ENCODE measurements at regions not wholly inside any gene's neighbourhood (a gene's known extent, or its start where the extent isn't known, plus 50 kb on each side); places are given as distances from the start of the nearest gene placed in this dataset.

DNA sequence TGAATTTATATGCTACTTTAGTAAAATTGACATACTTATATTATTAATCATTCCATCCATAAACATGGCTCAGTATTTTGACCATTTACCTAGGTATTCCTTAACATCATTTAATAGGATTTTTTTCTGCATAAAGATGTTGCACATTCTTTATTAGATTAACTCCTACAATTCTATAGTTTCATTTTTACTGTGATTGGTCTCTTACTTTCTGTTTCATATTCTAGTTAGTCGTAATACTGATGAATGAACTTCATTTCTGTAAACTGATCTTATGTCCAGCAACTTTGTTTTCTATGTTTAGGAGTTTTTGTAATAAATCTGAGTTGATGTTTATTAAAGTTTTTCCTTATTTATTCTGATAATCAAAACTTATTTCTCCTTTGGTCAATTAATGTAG lies 278.2 kb upstream of the CXXC4 start:
- POLR2A ChIA-PET: no interaction called here
- 43% methylated on average over 1 of the region's 1 CpG for WGBS (ENCODE audit: missing lambda C conversion rate)
- FAIRE-seq (no peak), DNase-seq (ENCODE audit: low read depth in 1 of 2, low spot score in 1 of 2) (no peak), ATAC-seq (no peak)
- H3K27ac ChIP-seq: no peak overlapping the region
- H3K4me3 ChIP-seq: no peak overlapping the region
- no peaks in the 10 kb centered on the region for H3K4me1 ChIP-seq
- no peak overlapping the region for H3K4me2 ChIP-seq
- CTCF ChIA-PET: no interaction called here
- no peaks in the 10 kb centered on the region for H3K9me3 ChIP-seq
- TF ChIP-seq, protein P1, sequence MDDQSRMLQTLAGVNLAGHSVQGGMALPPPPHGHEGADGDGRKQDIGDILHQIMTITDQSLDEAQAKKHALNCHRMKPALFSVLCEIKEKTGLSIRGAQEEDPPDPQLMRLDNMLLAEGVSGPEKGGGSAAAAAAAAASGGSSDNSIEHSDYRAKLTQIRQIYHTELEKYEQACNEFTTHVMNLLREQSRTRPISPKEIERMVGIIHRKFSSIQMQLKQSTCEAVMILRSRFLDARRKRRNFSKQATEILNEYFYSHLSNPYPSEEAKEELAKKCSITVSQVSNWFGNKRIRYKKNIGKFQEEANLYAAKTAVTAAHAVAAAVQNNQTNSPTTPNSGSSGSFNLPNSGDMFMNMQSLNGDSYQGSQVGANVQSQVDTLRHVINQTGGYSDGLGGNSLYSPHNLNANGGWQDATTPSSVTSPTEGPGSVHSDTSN (IDR thresholded peaks at IDR 0.05): no peak
- no peak for TF ChIP-seq EP300 (IDR thresholded peaks at IDR 0.05)
- TF ChIP-seq ZSCAN20 (CRISPR knock-in tag; IDR thresholded peaks at IDR 0.05): no peak
- TF ChIP-seq MYC (IDR thresholded peaks at IDR 0.05; ENCODE audit: borderline replicate concordance, low read length): no peak
- TF ChIP-seq MAZ (IDR thresholded peaks at IDR 0.05; ENCODE audit: borderline replicate concordance, low read depth, low read length): no peak
- no peak for TF ChIP-seq CEBPB (IDR thresholded peaks at IDR 0.05)
- TF ChIP-seq, protein P2, sequence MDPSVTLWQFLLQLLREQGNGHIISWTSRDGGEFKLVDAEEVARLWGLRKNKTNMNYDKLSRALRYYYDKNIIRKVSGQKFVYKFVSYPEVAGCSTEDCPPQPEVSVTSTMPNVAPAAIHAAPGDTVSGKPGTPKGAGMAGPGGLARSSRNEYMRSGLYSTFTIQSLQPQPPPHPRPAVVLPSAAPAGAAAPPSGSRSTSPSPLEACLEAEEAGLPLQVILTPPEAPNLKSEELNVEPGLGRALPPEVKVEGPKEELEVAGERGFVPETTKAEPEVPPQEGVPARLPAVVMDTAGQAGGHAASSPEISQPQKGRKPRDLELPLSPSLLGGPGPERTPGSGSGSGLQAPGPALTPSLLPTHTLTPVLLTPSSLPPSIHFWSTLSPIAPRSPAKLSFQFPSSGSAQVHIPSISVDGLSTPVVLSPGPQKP (IDR thresholded peaks at IDR 0.05; ENCODE audit: low read depth, low read length): no peak
- TF ChIP-seq ESRRA (IDR thresholded peaks at IDR 0.05; ENCODE audit: borderline replicate concordance, low read length): no peak
- no peak for TF ChIP-seq RNF2 (IDR thresholded peaks at IDR 0.05; ENCODE audit: borderline replicate concordance, low read depth)
- TF ChIP-seq KDM1A (IDR thresholded peaks at IDR 0.05; ENCODE audit: low read depth): no peak
- no peak for TF ChIP-seq HOXB13 (CRISPR knock-in tag; IDR thresholded peaks at IDR 0.05; ENCODE audit: low read depth)
- TF ChIP-seq RARB (CRISPR knock-in tag; IDR thresholded peaks at IDR 0.05): no peak
- no peak for TF ChIP-seq JUN (IDR thresholded peaks at IDR 0.05)
- no peak for TF ChIP-seq RFX5 (IDR thresholded peaks at IDR 0.05)
- no peak for TF ChIP-seq CBX8 (IDR thresholded peaks at IDR 0.05)
- TF ChIP-seq ZFP36 (IDR thresholded peaks at IDR 0.05; ENCODE audit: borderline replicate concordance, partially characterized antibody): no peak
- TF ChIP-seq, protein P3, sequence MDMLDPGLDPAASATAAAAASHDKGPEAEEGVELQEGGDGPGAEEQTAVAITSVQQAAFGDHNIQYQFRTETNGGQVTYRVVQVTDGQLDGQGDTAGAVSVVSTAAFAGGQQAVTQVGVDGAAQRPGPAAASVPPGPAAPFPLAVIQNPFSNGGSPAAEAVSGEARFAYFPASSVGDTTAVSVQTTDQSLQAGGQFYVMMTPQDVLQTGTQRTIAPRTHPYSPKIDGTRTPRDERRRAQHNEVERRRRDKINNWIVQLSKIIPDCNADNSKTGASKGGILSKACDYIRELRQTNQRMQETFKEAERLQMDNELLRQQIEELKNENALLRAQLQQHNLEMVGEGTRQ (IDR thresholded peaks at IDR 0.05): no peak
- TF ChIP-seq CHD2 (IDR thresholded peaks at IDR 0.05; ENCODE audit: low read length, partially characterized antibody): no peak
- TF ChIP-seq, protein P4, sequence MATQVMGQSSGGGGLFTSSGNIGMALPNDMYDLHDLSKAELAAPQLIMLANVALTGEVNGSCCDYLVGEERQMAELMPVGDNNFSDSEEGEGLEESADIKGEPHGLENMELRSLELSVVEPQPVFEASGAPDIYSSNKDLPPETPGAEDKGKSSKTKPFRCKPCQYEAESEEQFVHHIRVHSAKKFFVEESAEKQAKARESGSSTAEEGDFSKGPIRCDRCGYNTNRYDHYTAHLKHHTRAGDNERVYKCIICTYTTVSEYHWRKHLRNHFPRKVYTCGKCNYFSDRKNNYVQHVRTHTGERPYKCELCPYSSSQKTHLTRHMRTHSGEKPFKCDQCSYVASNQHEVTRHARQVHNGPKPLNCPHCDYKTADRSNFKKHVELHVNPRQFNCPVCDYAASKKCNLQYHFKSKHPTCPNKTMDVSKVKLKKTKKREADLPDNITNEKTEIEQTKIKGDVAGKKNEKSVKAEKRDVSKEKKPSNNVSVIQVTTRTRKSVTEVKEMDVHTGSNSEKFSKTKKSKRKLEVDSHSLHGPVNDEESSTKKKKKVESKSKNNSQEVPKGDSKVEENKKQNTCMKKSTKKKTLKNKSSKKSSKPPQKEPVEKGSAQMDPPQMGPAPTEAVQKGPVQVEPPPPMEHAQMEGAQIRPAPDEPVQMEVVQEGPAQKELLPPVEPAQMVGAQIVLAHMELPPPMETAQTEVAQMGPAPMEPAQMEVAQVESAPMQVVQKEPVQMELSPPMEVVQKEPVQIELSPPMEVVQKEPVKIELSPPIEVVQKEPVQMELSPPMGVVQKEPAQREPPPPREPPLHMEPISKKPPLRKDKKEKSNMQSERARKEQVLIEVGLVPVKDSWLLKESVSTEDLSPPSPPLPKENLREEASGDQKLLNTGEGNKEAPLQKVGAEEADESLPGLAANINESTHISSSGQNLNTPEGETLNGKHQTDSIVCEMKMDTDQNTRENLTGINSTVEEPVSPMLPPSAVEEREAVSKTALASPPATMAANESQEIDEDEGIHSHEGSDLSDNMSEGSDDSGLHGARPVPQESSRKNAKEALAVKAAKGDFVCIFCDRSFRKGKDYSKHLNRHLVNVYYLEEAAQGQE (IDR thresholded peaks at IDR 0.05): no peak

DNA sequence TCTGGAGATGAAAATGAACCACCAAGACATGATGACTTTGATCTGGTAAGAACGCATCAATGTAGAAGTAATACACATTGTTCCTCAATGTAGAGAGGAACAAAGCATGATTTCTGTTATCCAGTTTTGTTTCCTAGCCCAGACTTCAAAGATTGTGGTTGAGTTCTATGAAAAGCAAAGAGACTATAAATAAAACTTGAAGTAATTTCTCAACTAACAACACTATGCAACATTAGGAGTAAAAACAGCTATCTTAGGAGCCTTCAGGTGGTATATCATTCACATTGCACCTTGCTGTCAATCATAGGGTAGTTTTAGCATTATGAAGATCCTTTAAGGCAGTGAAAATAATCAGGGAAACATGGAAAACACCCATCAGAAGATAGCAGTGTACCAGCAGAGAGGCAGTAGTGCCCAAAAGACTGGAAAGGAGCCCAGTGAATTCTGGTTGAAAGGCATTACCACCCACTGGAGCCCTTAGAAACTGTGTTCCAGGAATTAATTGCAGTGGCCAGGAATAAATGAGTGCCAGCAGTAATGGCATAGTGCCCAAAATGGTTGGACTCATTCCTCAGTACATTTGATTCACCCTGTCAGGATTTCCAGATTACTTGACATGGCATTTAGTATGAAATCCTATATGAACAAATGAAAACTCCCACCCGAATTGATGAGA lies 300.7 kb upstream of the CXXC4 start:
- FAIRE-seq (no peak), ATAC-seq (no peak), DNase-seq (ENCODE audit: low read depth in 1 of 2, low spot score in 1 of 2) (no peak)
- H3K4me1 ChIP-seq: no peaks in the 10 kb centered on the region
- no peak overlapping the region for H3K4me2 ChIP-seq
- no peaks in the 10 kb centered on the region for H3K9me3 ChIP-seq
- H3K27ac ChIP-seq: no peak overlapping the region
- ChIA-PET CTCF (no interaction called here), POLR2A (no interaction called here)
- WGBS (ENCODE audit: missing lambda C conversion rate): 21% methylated on average over 2 of the region's 2 CpGs
- H3K4me3 ChIP-seq: no peak overlapping the region
- TF ChIP-seq, protein P5, sequence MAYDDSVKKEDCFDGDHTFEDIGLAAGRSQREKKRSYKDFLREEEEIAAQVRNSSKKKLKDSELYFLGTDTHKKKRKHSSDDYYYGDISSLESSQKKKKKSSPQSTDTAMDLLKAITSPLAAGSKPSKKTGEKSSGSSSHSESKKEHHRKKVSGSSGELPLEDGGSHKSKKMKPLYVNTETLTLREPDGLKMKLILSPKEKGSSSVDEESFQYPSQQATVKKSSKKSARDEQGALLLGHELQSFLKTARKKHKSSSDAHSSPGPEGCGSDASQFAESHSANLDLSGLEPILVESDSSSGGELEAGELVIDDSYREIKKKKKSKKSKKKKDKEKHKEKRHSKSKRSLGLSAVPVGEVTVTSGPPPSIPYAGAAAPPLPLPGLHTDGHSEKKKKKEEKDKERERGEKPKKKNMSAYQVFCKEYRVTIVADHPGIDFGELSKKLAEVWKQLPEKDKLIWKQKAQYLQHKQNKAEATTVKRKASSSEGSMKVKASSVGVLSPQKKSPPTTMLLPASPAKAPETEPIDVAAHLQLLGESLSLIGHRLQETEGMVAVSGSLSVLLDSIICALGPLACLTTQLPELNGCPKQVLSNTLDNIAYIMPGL (CRISPR knock-in tag; IDR thresholded peaks at IDR 0.05; ENCODE audit: borderline replicate concordance): no peak
- TF ChIP-seq, protein P6, sequence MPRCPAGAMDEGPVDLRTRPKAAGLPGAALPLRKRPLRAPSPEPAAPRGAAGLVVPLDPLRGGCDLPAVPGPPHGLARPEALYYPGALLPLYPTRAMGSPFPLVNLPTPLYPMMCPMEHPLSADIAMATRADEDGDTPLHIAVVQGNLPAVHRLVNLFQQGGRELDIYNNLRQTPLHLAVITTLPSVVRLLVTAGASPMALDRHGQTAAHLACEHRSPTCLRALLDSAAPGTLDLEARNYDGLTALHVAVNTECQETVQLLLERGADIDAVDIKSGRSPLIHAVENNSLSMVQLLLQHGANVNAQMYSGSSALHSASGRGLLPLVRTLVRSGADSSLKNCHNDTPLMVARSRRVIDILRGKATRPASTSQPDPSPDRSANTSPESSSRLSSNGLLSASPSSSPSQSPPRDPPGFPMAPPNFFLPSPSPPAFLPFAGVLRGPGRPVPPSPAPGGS (IDR thresholded peaks at IDR 0.05): no peak
- TF ChIP-seq TP53 (CRISPR knock-in tag; IDR thresholded peaks at IDR 0.05): no peak
- no peak for TF ChIP-seq NR3C1 (IDR thresholded peaks at IDR 0.05)
- TF ChIP-seq RAD21 (conservative IDR thresholded peaks at IDR 0.05 in 1 of 2, IDR thresholded peaks at IDR 0.05 in 1 of 2): no peak
- TF ChIP-seq, protein P7, sequence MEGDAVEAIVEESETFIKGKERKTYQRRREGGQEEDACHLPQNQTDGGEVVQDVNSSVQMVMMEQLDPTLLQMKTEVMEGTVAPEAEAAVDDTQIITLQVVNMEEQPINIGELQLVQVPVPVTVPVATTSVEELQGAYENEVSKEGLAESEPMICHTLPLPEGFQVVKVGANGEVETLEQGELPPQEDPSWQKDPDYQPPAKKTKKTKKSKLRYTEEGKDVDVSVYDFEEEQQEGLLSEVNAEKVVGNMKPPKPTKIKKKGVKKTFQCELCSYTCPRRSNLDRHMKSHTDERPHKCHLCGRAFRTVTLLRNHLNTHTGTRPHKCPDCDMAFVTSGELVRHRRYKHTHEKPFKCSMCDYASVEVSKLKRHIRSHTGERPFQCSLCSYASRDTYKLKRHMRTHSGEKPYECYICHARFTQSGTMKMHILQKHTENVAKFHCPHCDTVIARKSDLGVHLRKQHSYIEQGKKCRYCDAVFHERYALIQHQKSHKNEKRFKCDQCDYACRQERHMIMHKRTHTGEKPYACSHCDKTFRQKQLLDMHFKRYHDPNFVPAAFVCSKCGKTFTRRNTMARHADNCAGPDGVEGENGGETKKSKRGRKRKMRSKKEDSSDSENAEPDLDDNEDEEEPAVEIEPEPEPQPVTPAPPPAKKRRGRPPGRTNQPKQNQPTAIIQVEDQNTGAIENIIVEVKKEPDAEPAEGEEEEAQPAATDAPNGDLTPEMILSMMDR (IDR thresholded peaks at IDR 0.05): no peak

Data from A549 (cell line).